ENCODE measurements at regions not wholly inside any gene's neighbourhood (a gene's known extent, or its start where the extent isn't known, plus 50 kb on each side); places are given as distances from the start of the nearest gene placed in this dataset.
"Not testable (repeated sequence)": the region's sequence is repeated elsewhere in the genome, so short reads cannot be mapped to it uniquely, and the experiment has no call there.

DNA sequence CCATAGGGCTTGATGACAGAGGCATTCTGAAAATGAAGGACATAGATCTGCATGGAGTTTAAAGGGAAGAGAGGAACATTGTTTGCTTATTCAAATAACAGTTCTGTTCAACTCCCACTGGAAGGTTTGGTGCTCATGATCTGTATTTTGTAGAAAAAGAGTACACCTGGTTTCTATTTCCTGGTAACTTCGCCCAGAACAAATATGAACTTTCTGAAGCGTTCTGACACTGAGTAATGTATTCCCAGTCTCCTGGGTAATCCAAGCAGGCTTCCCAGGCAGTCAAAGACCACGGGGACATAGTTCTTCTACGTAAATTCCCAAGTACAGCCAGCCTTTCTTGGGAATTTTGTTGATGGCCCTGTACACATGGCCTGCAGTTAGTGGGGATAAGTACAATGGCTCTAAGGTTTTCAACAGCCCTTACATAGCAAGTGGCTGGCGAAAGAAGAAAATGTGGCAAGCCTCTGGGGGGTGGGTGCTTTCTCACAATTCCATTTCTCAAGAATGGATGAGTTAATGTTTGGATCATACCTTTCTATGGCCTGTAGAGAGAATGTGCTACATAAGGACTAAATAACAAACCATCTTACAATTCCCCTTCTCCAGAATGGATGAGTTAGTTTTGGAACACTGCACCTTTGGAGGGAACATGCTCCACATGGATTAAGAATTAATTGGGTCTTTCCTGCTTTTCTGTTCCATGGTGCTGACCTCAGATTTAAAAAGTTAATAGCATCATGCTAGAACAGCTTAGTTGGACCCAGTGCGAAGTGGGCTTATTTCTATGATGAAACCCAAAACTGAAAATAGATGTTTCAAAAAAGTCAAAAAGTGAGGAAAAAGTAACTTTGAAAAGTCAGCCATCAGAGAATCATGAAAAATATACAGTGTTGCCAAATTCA is 52.7 kb downstream of the COL6A6 start:
- TF ChIP-seq, protein P1, sequence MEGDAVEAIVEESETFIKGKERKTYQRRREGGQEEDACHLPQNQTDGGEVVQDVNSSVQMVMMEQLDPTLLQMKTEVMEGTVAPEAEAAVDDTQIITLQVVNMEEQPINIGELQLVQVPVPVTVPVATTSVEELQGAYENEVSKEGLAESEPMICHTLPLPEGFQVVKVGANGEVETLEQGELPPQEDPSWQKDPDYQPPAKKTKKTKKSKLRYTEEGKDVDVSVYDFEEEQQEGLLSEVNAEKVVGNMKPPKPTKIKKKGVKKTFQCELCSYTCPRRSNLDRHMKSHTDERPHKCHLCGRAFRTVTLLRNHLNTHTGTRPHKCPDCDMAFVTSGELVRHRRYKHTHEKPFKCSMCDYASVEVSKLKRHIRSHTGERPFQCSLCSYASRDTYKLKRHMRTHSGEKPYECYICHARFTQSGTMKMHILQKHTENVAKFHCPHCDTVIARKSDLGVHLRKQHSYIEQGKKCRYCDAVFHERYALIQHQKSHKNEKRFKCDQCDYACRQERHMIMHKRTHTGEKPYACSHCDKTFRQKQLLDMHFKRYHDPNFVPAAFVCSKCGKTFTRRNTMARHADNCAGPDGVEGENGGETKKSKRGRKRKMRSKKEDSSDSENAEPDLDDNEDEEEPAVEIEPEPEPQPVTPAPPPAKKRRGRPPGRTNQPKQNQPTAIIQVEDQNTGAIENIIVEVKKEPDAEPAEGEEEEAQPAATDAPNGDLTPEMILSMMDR (IDR thresholded peaks at IDR 0.05; ENCODE audit: extremely low read depth, missing control alignments), result no peak
- no peak for DNase-seq (ENCODE audit: low spot score)

DNA sequence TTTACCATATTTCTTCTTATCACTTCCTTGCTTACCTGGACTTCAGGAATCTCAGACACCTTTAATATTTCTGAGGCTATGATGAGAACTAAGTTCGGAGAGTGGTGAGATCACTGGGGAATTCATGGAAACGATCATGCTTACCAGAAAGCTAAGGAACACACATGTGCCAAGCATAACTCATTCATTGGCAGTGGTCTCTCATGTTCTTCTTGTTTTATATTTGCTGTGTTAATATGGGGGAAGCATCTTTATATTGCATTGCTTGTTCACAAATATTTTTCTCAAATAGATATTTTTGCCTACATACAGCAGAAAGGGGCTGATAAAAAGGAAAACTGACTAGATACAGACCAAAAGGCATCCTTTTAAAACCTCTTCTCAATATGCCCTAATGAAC is 55.8 kb downstream of the COL6A6 start:
- no peak for DNase-seq (ENCODE audit: low spot score)
- TF ChIP-seq, protein P1 (IDR thresholded peaks at IDR 0.05; ENCODE audit: extremely low read depth, missing control alignments), result no peak

DNA sequence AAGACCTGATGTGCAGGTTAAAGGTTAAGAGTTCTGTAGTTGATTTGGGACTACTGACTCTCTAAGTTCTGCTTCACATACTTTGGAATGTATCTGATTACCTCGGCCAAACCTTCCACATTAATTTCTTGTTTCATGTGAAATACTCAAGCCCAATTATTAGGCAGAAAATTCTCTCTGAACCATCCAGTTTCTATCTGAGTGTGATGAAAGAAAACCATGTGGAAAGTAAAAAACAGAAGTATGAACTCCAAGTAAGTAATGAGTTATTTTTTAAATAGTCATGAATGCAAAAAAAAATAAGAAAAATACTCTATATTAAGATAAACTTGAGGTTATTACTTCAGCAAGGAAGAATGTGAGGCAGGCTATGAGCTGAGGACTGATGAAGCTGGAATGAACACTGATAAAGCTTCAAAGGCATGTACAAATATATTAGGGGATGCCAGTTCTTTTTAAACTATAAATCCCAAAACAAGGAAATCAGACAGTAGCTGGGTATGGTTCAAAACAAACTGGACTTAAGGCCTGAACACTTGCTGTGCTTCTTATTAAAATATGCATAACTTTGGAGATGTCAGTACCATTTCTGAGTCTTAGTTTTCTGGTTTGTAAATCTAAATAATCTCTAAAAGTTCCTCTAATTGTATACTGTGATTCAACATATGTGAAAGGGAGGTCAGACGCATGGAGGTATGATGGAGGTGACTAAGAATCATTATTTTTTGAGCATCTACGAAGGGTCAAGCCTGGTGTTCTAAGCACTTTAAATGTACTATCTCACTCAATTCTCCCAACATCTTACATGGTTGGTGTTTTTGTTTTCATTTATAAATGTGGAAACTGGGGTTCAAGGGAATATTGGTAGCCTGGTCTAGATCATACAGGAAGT is 59.6 kb downstream of the COL6A6 start:
- DNase-seq (ENCODE audit: low spot score), result no peak
- TF ChIP-seq, protein P1 (IDR thresholded peaks at IDR 0.05; ENCODE audit: extremely low read depth, missing control alignments), result no peak

DNA sequence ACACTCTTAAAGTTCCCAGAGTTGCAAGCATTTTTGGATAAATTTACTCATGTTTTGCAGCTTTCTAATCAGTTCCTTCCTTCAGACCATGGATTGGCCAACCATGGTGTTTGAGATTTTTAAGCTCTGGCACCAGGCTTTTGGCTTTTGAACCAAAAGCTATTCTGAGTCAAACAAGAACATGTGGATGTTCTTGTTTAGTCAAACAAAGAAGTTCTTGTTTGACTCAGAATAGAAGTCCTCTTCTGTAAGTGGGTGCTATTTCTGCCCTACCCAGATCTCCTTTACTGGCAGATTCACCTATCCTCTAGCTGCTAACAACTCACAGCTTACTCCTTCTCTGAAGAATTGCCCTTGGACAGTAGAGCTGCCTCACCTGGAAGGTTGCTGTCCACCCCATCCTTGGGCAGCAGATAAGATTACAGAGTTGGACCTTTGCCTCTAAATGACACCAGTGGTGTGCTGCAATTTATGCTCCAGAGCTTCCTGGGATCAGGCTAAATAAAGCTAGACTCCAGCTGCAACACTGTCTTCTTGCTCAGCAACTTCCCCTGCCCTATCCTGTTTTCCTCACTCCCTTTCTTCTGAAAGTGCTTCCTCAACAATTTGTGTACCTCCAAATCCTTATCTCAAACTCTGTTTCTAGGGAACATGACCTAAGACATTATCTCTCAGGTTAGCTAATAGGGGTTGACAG is 65.6 kb downstream of the COL6A6 start:
- peak; percentile 16 for DNase-seq (ENCODE audit: low spot score)
- TF ChIP-seq, protein P1 (IDR thresholded peaks at IDR 0.05; ENCODE audit: extremely low read depth, missing control alignments), result no peak

DNA sequence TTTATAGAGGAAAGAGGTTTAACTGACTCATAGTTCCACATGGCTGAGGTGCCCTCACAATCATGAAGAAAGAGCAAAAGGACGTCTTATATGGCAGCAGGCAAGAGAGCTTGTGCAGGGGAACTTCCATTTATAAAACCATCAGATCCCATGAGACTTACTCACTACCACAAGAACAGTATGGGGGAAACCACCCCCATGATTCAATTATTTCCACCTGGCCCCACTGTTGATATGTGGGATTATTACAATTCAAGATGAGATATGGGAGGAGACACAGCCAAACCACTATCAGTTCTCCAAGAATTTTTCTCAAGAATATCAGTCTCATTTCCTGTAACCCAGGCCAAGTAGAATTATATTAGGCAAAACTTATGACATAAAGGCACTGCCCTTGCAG is 77.8 kb downstream of the COL6A6 start:
- DNase-seq (ENCODE audit: low spot score), result not testable (repeated sequence)

DNA sequence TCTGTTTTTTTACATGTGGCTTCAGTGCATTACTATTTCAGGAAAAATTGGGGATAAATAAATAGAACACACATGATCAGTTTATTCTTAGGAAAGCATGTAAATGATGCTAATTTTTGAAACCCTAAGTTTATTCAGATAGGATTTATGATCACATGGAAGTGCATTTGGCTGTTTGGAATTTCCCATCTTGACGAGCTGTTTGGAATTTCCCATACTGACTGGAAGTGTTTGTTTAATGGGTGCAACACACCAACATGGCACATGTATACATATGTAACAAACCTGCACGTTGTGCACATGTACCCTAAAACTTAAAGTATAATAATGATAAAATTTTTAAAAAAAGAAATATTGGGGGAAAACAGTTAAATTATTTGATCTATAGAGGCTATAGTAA is 79.5 kb downstream of the COL6A6 start:
- no peak for DNase-seq (ENCODE audit: low spot score)
- TF ChIP-seq, protein P1 (IDR thresholded peaks at IDR 0.05; ENCODE audit: extremely low read depth, missing control alignments), result no peak

DNA sequence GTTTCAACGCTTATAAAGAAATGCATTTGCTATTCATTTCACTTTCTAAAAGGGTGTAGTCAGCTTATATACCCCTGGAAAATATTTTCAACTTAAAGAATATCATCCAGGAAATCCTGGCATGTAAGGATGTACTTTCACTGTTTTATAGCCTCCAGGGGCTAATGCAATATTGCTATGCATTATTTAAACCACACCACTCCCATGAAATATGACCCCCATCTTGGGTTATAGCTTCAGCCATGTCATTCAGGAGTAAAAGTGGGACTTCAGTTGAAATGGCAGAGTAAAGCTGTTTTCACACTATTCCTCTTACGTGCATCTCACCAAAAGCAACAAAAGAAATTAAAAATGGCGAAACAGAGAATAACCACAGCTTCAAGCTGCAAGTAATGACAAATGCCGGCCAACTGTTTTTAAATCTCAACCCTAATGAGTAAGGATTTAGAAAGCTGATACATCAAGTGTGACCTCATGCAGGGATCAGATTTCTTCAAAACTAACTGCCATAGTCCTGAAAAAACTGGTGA is 84.5 kb downstream of the COL6A6 start:
- TF ChIP-seq, protein P1 (IDR thresholded peaks at IDR 0.05; ENCODE audit: extremely low read depth, missing control alignments), result no peak
- no peak for DNase-seq (ENCODE audit: low spot score)

Measured in GM20000 (cell line).